ENCODE measurements at regions not wholly inside any gene's neighbourhood (a gene's known extent, or its start where the extent isn't known, plus 50 kb on each side); places are given as distances from the start of the nearest gene placed in this dataset.

DNA sequence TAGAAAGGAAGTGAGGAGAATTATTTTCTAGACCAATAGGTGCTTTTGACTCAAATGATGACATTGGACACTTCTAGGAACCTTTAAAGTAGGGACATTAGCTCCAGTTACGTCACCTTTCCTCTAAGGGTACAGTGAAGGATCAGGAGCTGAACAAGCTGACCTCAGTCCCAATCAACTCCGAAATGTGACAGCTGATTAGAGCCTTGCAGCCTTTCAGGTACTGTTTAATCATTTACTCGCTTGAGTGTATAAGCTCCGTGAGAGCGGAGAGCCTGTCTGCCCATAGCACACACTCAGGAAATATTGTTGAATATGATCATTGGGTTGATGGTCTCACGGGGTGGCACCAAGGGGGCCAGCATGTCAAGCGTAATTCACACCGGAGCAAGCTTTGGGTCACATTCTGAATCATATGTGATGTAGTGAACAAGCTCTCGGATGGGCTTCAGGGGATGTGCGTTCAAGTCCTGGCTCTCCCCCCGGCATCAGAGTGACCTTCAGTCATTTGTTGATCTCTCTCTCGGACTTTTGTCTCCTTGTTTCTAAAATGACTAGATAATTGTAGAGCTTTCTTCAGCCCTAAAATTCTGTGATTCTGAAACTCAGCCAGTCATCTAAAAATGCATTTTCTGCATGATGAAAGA, 141.9 kb downstream of the ZIC5 start:
- Histone ChIP-seq H3K36me3 (replicated peaks; ENCODE audit: control insufficient read depth, insufficient read depth, low read length) (no peaks in the 10 kb centered on the region), H3K27me3 (ENCODE audit: control insufficient read depth, insufficient read depth, low read length) (no peaks in the 10 kb centered on the region), H3K4me3 (ENCODE audit: insufficient read depth, low read depth, low read length) (no peak overlapping the region)
- DNase-seq: no peak

DNA sequence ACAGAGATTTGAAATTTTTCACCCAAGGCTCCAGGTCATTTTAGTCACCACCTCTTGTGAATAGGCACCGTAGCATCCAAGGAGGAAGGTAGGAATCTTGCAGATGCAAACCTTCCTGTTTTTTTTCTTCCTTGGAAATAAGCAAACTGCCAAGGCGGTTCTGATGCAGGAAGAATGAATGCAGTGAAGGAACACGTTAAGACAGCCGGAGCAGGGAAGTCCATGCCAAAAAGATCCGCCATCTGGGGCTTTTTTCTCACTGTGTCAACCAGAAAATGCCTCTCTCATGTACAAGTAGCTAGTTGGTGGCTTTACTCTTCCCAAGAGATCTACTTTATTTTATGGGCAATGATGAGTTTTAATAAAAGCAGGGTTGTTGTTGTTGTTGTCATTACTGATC, 142.4 kb downstream of the ZIC5 start:
- Histone ChIP-seq H3K27me3 (ENCODE audit: control insufficient read depth, insufficient read depth, low read length) (no peaks in the 10 kb centered on the region), H3K36me3 (replicated peaks; ENCODE audit: control insufficient read depth, insufficient read depth, low read length) (no peaks in the 10 kb centered on the region), H3K4me3 (ENCODE audit: insufficient read depth, low read depth, low read length) (no peak overlapping the region)
- no peak for DNase-seq

DNA sequence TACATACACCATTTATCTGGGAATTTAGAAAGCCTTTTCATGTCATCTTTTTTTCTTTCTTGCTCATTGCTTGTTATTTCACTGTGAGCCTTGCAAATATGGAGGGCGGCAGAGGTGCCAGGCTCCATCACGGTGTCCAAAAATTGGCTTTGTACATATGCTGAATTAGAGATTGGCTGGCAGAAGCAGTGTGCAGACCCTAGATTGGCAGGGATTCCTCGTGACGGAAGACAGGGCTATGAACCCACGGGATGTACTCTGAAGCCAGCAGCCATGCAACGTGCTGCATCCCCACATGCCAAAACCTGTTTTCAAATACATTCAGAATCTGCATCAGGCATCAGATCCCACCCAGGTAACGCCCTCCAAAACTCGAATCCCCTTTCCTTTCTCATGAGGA, 142.8 kb downstream of the ZIC5 start:
- no peaks in the 10 kb centered on the region for H3K27me3 ChIP-seq (ENCODE audit: control insufficient read depth, insufficient read depth, low read length)
- H3K36me3 ChIP-seq (replicated peaks; ENCODE audit: control insufficient read depth, insufficient read depth, low read length): no peaks in the 10 kb centered on the region
- DNase-seq: no peak
- no peak overlapping the region for H3K4me3 ChIP-seq (ENCODE audit: insufficient read depth, low read depth, low read length)

DNA sequence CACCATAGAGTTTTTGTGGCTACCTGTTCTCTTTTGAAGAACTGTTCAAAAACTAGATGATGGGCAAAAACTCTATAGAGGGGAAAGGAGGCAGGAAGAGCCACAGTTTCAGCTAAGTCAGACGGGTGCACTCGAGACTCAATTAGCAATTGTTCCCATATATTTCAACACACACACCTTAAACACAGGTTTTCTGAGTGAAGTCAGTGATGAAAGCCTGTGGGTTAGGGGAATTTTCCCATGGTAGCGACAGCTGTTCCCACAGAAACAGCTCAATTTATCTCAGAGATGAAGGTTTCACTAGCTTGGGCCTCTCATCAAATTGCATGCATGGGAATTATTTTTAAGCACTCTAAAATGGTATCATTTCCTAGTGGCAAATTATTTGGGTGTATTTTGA, 143.4 kb downstream of the ZIC5 start:
- Histone ChIP-seq H3K36me3 (replicated peaks; ENCODE audit: control insufficient read depth, insufficient read depth, low read length) (no peaks in the 10 kb centered on the region), H3K27me3 (ENCODE audit: control insufficient read depth, insufficient read depth, low read length) (no peaks in the 10 kb centered on the region), H3K4me3 (ENCODE audit: insufficient read depth, low read depth, low read length) (no peak overlapping the region)
- DNase-seq: no peak

DNA sequence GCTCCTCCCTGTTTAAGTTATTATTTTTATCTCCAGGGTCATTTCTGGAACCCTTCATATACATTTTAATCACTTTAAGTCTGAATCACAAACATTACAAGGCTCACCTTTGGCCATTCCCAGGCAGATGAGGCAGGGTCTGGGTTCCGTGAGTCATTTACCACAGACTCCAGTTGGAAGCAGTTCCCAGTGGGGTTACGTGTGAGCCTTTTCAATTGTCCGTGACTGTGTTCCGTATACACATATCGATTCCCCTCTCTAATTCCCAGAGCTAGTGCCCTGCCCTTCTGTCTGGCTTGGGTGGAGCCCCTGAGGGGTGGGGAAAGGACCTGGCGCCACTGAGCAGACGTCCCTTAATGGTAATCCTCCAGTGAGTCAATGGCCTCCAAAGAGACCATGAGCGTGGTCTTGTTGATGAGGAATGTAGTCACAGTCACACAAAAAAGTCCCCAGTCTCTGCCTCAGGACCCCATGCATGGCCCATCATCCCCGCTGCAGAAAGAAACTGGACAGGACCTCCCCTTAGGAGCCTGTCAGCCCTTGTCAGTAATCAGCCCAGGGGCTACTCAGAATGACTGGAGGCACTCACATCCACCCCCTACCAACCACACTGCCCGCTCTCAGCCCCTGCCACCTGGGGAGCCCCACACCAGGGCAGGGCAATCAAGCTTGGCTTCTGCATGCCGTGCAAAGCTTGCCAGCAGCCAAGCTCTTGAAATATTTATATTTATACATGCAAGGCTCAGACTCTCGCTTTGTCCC, 144.4 kb downstream of the ZIC5 start:
- no peak overlapping the region for H3K4me3 ChIP-seq (ENCODE audit: insufficient read depth, low read depth, low read length)
- no peaks in the 10 kb centered on the region for H3K27me3 ChIP-seq (ENCODE audit: control insufficient read depth, insufficient read depth, low read length)
- H3K36me3 ChIP-seq (replicated peaks; ENCODE audit: control insufficient read depth, insufficient read depth, low read length): no peaks in the 10 kb centered on the region; the same call in 1 of the 2 replicates
- DNase-seq: no peak

DNA sequence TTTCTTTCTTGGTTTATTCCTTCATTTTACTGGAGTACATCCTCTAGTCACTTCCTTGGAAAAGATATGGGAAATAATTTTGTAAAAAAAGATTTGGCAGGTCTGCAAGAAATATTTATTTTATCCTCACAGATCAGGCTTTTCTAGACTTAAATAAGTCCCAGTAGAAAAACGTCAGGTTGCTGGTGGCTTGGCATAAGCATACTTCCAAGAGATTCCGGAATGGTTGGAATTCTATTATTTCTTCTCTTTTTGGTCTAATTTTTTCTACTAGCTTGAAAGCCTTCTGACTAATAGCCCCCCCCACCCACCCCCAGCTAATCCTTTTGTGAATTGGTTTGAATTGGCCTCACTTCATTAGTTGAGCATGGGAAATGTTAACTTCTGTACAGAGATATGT, 147.6 kb downstream of the ZIC5 start:
- H3K27me3 ChIP-seq (ENCODE audit: control insufficient read depth, insufficient read depth, low read length): no peaks in the 10 kb centered on the region
- H3K4me3 ChIP-seq (ENCODE audit: insufficient read depth, low read depth, low read length): no peak overlapping the region
- no peak for DNase-seq
- no peaks in the 10 kb centered on the region; the same call in 1 of the 2 replicates for H3K36me3 ChIP-seq (replicated peaks; ENCODE audit: control insufficient read depth, insufficient read depth, low read length)

DNA sequence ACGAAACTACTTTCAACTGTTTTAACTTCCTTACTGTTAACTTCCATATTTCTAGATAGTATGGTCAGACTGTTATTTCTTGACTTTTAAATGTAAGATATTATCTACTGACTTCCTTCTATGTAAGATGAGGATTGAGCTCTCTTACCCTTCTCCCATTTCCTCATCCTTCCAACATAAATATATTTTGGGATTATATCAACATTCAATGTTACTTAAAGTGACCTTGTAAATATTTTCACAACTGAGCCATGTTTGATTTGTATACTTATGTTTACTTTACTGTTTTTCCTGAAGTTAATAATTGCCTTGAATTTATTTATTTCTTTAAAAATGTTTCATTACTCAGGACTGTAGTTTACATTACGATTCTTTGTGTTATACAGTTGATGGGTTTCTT, 148.7 kb downstream of the ZIC5 start:
- Histone ChIP-seq H3K4me3 (ENCODE audit: insufficient read depth, low read depth, low read length) (no peak overlapping the region), H3K36me3 (replicated peaks; ENCODE audit: control insufficient read depth, insufficient read depth, low read length) (no peaks in the 10 kb centered on the region; the same call in 1 of the 2 replicates), H3K27me3 (ENCODE audit: control insufficient read depth, insufficient read depth, low read length) (no peaks in the 10 kb centered on the region)
- DNase-seq: no peak

DNA sequence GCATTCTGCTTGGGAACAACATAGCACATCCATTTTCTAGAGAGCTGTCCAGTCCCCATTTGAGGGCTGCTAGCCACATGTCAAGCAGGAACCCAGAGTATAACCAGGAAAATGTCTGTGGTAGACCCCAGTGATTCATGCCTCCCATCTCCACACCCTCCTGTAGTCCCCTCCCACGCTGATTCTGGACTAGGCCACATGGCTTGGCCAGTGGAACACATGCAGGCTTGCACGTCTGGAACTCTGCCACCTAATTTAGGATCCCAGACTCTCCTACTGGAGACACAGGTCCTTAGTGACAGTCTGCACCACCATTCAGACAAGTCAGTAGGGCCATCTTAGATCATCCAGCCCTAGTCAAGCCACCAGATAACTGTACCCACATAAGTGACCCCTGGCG, 149.8 kb downstream of the ZIC5 start:
- DNase-seq: no peak
- no peak overlapping the region for H3K4me3 ChIP-seq (ENCODE audit: insufficient read depth, low read depth, low read length)
- H3K36me3 ChIP-seq (replicated peaks; ENCODE audit: control insufficient read depth, insufficient read depth, low read length): no peaks in the 10 kb centered on the region; the same call in 1 of the 2 replicates
- H3K27me3 ChIP-seq (ENCODE audit: control insufficient read depth, insufficient read depth, low read length): no peaks in the 10 kb centered on the region

DNA sequence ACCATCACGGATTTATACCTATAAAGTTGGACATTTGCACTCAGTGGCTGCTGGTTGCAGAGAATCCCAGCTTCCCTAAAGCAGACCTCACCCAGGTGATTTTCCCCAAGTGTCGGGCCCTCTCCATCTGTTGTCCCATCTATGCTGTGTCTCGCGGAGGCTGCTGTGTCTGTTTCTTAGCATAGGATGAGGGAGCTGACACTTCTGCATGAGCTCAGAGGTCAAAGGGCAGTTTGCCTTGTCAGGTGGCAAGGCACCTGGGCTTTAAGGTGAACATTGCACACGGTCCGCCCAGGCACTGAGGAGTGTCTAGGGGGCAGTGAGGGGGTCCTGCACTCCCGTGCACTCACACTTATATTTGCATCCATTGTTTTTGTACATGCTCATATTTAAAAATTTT, 151.6 kb downstream of the ZIC5 start:
- Histone ChIP-seq H3K27me3 (ENCODE audit: control insufficient read depth, insufficient read depth, low read length) (no peaks in the 10 kb centered on the region), H3K36me3 (replicated peaks; ENCODE audit: control insufficient read depth, insufficient read depth, low read length) (no peaks in the 10 kb centered on the region; the same call in 1 of the 2 replicates), H3K4me3 (ENCODE audit: insufficient read depth, low read depth, low read length) (no peak overlapping the region)
- DNase-seq: no peak

DNA sequence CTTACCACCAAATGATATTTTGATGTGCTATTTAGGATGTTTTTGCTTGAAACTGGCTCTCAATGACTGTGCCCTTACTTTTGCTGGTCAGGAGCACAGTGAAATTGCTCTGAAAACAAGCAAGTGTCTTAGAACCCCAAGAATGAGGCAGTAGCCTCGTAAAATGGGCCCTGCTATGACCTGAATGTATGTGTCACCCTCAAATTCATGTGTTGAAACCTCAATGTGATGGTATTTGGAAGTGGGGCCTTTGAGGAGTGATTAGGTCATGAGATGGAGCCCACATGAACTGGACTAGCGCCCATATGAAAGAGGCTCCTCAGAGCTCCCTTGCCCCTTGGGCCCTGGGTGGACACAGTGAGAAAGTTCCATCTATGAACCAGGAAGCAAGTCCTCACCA, 155.2 kb downstream of the ZIC5 start:
- H3K27me3 ChIP-seq (ENCODE audit: control insufficient read depth, insufficient read depth, low read length): no peaks in the 10 kb centered on the region

DNA sequence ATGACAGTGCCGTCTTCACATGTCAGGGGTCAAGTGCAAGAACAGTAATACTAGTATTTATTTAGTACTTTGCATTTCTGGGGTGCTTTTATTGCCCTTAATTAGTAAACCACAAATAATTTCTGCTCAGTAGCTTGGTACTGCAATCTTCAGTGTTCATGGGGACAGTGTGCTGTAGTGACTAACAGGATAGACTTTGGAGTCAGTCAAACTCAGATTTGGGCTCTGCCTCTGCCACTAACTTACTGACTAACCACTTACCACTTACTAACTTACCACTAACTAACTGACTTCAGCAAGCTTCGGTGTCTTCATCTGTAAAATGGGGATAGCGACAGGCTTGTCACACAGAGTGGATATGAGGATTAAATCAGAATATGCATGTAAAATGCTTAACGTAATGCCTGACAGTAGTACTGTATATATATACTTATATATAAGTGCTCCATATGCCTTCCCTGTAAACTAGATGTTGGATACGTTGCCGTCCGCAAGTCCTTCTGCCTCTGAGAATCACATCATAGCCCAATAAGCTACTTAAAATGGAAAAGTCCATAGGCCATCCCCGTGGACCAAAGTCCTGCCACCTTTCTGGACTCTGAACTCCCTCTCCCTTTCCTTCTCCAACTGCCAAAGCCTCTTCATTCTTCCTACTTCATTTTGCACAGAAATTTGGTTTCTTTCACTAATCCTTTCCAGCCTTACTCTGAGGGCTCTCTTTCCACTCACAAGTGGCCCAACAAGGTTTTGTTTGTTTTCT, 158.1 kb downstream of the ZIC5 start:
- no peak for DNase-seq
- no peaks in the 10 kb centered on the region for H3K36me3 ChIP-seq (replicated peaks; ENCODE audit: control insufficient read depth, insufficient read depth, low read length)
- H3K4me3 ChIP-seq (ENCODE audit: insufficient read depth, low read depth, low read length): no peak overlapping the region

More for the DNA sequence above, 155.2 kb downstream of the ZIC5 start:
- no peak for DNase-seq
- no peaks in the 10 kb centered on the region for H3K36me3 ChIP-seq (replicated peaks; ENCODE audit: control insufficient read depth, insufficient read depth, low read length)
- H3K4me3 ChIP-seq (ENCODE audit: insufficient read depth, low read depth, low read length): no peak overlapping the region

DNA sequence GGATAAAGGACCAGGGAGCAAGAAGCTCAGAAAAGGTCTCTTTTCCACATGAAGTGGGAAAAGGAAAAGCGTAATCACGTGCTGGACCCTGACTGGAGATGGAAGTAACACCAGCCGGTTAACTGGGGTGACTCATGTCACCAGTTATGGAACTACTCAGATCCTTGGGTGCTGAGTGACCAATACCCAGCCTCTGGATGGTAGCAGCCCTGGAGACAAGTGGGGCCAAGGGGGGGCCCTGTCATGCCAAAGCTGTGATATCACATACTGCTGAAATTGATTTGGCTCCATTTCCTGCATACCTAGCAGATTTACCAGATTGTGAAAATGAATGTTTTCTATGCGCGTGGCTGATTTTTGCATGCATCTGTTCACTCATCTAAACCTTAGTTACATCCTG, 158.9 kb downstream of the ZIC5 start:
- H3K27me3 ChIP-seq (ENCODE audit: control insufficient read depth, insufficient read depth, low read length): no peaks in the 10 kb centered on the region
- H3K4me3 ChIP-seq (ENCODE audit: insufficient read depth, low read depth, low read length): no peak overlapping the region
- no peaks in the 10 kb centered on the region for H3K36me3 ChIP-seq (replicated peaks; ENCODE audit: control insufficient read depth, insufficient read depth, low read length)
- DNase-seq: no peak

More for the DNA sequence above, 158.1 kb downstream of the ZIC5 start:
- no peaks in the 10 kb centered on the region for H3K27me3 ChIP-seq (ENCODE audit: control insufficient read depth, insufficient read depth, low read length)

DNA sequence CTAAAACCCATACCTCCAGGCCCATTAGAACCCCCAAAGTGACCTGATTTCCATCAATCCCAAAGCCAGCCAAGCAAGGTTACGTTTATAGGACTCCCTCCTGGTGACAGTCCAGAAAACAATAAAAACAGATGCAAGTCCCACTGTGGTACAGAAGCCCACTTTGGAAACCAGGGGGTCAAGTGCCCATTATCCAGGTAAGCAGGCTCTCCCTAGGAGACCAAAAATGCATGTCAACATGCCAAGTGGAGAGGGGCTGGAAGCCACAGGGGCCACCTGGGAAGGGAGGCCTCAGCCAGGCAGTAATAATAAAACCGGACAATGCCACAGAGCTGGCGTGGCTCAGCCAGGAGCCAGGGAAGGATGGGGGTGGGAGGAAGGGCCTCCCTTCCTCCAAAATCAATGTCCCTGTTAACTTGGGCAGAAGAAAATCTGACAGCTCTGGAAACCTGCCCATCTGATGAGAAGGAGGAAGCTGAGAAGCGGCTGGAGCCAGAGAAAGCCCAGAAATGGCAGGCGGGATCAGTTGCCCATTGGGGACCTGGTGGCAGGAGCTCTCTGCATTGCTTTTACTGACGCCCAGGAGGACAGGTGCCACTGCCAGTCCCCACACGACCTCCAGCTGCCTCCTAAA, 160.4 kb downstream of the ZIC5 start:
- no peak overlapping the region for H3K4me3 ChIP-seq (ENCODE audit: insufficient read depth, low read depth, low read length)
- no peak for DNase-seq
- no peaks in the 10 kb centered on the region for H3K36me3 ChIP-seq (replicated peaks; ENCODE audit: control insufficient read depth, insufficient read depth, low read length)
- no peaks in the 10 kb centered on the region; the same call in 1 of the 2 replicates for H3K27me3 ChIP-seq (ENCODE audit: control insufficient read depth, insufficient read depth, low read length)

DNA sequence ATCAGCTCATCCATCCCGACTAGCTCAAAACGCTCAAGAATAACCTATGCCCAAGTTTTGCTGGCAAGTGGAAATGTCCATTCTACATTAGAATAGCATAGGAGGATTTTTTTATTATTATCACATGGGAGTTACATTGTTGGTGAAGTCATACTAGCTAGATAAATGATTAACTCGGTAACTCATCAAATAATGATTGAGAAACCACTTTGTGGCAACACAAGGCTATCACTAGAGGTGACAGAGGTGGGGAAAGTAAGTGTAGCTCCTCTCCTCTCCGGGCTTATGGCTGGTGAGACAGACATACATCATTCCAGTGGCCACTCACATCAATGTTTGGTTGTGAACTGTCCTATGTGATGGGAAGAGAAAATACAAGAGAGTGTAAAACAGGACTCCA, 161.6 kb downstream of the ZIC5 start:
- no peak for DNase-seq
- Histone ChIP-seq H3K27me3 (ENCODE audit: control insufficient read depth, insufficient read depth, low read length) (no peaks in the 10 kb centered on the region; the same call in 1 of the 2 replicates), H3K4me3 (ENCODE audit: insufficient read depth, low read depth, low read length) (no peak overlapping the region), H3K36me3 (replicated peaks; ENCODE audit: control insufficient read depth, insufficient read depth, low read length) (no peaks in the 10 kb centered on the region)
